ENCODE measurements at regions not wholly inside any gene's neighbourhood (a gene's known extent, or its start where the extent isn't known, plus 50 kb on each side); places are given as distances from the start of the nearest gene placed in this dataset.

DNA sequence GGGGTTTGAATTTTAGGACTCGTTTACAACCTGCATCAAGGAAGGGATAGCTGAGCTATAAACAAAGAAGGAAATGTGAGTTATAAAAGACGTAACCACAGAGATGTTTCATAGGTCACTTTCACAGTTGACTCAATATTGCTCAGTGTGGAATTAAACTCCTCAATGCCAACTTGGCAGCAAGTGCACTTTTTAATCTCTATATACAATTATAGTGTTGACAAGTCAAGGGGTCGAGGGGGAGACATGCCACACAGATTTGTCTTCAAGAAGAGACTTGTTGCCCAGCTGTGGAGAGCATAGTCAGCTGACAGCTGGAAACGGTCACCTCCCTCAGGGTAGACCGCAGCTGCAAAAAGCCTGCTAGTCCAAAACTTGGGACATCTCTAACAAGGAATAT lies 163.4 kb upstream of the DMAC1 start:
- Histone ChIP-seq H3K9me3 (ENCODE audit: severe bottlenecking) (no peaks in the 10 kb centered on the region), H3K27ac (no peak overlapping the region), H3K27me3 (ENCODE audit: insufficient read depth, low read depth, severe bottlenecking) (no peaks in the 10 kb centered on the region), H3K4me3 (ENCODE audit: low read depth, low read length) (no peak overlapping the region), H3K36me3 (no peaks in the 10 kb centered on the region)
- DNase-seq: no peak
- TF ChIP-seq CTCF (IDR thresholded peaks at IDR 0.05; ENCODE audit: low read depth, low read length): no peak

GRCh38 chr9:7961076-7961475 lies 161.5 kb upstream of the DMAC1 start:
- Histone ChIP-seq H3K27ac (no peak overlapping the region), H3K4me3 (ENCODE audit: low read depth, low read length) (no peak overlapping the region), H3K9me3 (ENCODE audit: severe bottlenecking) (no peaks in the 10 kb centered on the region), H3K36me3 (no peaks in the 10 kb centered on the region), H3K27me3 (ENCODE audit: insufficient read depth, low read depth, severe bottlenecking) (no peaks in the 10 kb centered on the region)
- no peak for DNase-seq
- TF ChIP-seq CTCF (IDR thresholded peaks at IDR 0.05; ENCODE audit: low read depth, low read length): no peak

GRCh38 chr9:7960320-7961050 lies 160.9 kb upstream of the DMAC1 start:
- DNase-seq: no peak
- Histone ChIP-seq H3K27ac (no peak overlapping the region), H3K9me3 (ENCODE audit: severe bottlenecking) (no peaks in the 10 kb centered on the region), H3K36me3 (no peaks in the 10 kb centered on the region), H3K4me3 (ENCODE audit: low read depth, low read length) (no peak overlapping the region), H3K27me3 (ENCODE audit: insufficient read depth, low read depth, severe bottlenecking) (no peaks in the 10 kb centered on the region)
- no peak for TF ChIP-seq CTCF (IDR thresholded peaks at IDR 0.05; ENCODE audit: low read depth, low read length)

GRCh38 chr9:7957803-7958202 lies 158.2 kb upstream of the DMAC1 start:
- H3K27ac ChIP-seq: no peak overlapping the region
- no peak for DNase-seq
- H3K36me3 ChIP-seq: no peaks in the 10 kb centered on the region
- H3K4me3 ChIP-seq (ENCODE audit: low read depth, low read length): no peak overlapping the region
- H3K27me3 ChIP-seq (ENCODE audit: insufficient read depth, low read depth, severe bottlenecking): no peaks in the 10 kb centered on the region
- no peak for TF ChIP-seq CTCF (IDR thresholded peaks at IDR 0.05; ENCODE audit: low read depth, low read length)
- H3K9me3 ChIP-seq (ENCODE audit: severe bottlenecking): no peaks in the 10 kb centered on the region

DNA sequence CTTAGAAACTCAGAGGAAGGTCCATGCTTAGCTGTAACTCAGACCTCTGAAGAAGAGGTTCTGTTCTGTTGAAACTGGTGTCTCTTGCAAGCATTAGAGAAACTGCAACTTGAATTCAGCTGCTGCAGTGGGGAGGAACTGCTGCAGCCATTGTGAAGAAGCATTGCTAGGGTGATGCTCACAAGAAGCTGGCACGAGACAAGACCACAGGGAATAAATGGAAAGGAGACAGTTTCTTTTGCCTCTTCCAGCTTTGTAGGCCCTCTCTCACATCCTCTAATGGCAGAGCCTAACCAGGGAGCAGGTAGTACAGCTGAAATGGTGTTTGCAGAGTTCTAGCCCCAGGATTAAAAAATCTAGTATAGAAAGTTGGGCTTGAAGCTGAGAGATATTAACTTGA lies 148.0 kb upstream of the DMAC1 start:
- Histone ChIP-seq H3K27me3 (ENCODE audit: insufficient read depth, low read depth, severe bottlenecking) (no peaks in the 10 kb centered on the region), H3K4me3 (ENCODE audit: low read depth, low read length) (no peak overlapping the region), H3K27ac (no peak overlapping the region), H3K9me3 (ENCODE audit: severe bottlenecking) (no peaks in the 10 kb centered on the region), H3K36me3 (no peaks in the 10 kb centered on the region)
- no peak for TF ChIP-seq CTCF (IDR thresholded peaks at IDR 0.05; ENCODE audit: low read depth, low read length)
- DNase-seq: no peak

- no peak for DNase-seq
- Histone ChIP-seq H3K27ac (no peak overlapping the region), H3K4me3 (ENCODE audit: low read depth, low read length) (no peak overlapping the region), H3K27me3 (ENCODE audit: insufficient read depth, low read depth, severe bottlenecking) (no peaks in the 10 kb centered on the region), H3K9me3 (ENCODE audit: severe bottlenecking) (no peaks in the 10 kb centered on the region), H3K36me3 (no peaks in the 10 kb centered on the region)
- no peak for TF ChIP-seq CTCF (IDR thresholded peaks at IDR 0.05; ENCODE audit: low read depth, low read length)
These were observed 146.9 kb upstream of the DMAC1 start for GRCh38 chr9:7946458-7946857.
